WERI-Rb-1 (cell line): ENCODE measurements at regions not wholly inside any gene's neighbourhood (a gene's known extent, or its start where the extent isn't known, plus 50 kb on each side); places are given as distances from the start of the nearest gene placed in this dataset.

Source experiments
- DNase-seq: peaks from one replicate; pipeline ENCODE4 v3.0.0-alpha.2; 2020
- H3K27ac ChIP-seq: fragments of 250-450 bp; sonication (Bioruptor Pico); 2 replicates; pipeline ENCODE4 v1.5.1; 2020; ENCODE audit warnings: mild to moderate bottlenecking, moderate library complexity
- H3K27me3 ChIP-seq: fragments of 250-450 bp; sonication (Bioruptor Pico); 2 replicates; pipeline ENCODE4 v1.5.1; 2021; ENCODE audit warnings: mild to moderate bottlenecking, low read depth, moderate library complexity; ENCODE audit not compliant: insufficient read depth, severe bottlenecking
- H3K36me3 ChIP-seq: fragments of 250-450 bp; sonication (Bioruptor Pico); 2 replicates; pipeline ENCODE4 v1.5.1; 2020; ENCODE audit warnings: mild to moderate bottlenecking, moderate library complexity
- H3K4me3 ChIP-seq: 2 replicates; pipeline ENCODE4 v1.5.1; 2011; ENCODE audit warnings: low read depth, mild to moderate bottlenecking, control low read depth, low read length
- H3K9me3 ChIP-seq: fragments of 250-450 bp; sonication (Bioruptor Pico); 2 replicates; pipeline ENCODE4 v1.5.1; 2021; ENCODE audit warnings: mild to moderate bottlenecking, moderate library complexity; ENCODE audit not compliant: severe bottlenecking
- TF ChIP-seq, protein P1 (sequence below): IDR thresholded peaks from 2 replicates; pipeline ENCODE4 v1.5.1; 2011; ENCODE audit warnings: low read depth, mild to moderate bottlenecking, control low read depth, inconsistent platforms, low read length

DNA sequence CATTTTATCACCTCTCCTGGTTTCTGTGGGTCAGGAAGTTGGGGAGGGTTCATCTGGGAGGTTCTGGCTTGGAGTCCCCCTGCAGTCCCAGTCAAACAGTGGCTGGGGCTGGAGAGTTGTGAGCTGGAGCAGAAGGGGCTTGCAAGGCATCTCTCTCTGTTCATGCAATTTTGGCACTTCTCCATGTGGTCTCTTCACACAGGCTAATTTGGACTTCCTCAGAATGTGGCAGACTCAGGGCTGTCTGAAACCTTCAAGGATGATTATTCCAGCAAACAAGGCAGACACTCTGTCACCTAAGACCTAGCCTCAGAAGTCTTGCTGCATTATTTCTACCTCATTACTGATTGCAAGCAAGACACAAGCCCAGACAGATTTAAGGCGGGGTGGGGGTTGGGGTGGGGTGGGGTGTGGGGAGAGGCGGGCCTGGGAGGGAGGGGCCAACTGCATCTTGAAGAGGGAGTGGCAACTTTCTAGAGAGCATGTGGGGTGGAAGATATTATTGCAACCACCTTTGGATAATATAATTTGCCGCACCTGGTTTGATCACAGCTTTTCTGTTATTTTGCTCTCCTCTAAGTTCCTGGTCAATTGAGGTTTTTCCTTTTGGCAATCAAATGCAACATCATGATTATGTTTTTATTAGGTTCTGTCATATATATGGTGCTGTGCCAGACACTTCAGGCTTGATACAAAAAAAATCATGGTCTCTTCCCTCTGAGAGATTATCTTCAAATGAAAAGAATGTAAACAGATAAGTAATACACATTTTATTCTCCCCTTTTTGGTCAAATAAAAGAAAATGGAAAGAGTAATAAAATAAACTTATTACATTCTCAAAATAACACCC lies 799.5 kb downstream of the RPA4 start:
- Histone ChIP-seq H3K27me3 (no peaks in the 10 kb centered on the region), H3K27ac (no peak overlapping the region), H3K9me3 (no peaks in the 10 kb centered on the region), H3K36me3 (no peaks in the 10 kb centered on the region), H3K4me3 (no peak overlapping the region)
- peak; percentile 11 for DNase-seq
- TF ChIP-seq, protein P1, sequence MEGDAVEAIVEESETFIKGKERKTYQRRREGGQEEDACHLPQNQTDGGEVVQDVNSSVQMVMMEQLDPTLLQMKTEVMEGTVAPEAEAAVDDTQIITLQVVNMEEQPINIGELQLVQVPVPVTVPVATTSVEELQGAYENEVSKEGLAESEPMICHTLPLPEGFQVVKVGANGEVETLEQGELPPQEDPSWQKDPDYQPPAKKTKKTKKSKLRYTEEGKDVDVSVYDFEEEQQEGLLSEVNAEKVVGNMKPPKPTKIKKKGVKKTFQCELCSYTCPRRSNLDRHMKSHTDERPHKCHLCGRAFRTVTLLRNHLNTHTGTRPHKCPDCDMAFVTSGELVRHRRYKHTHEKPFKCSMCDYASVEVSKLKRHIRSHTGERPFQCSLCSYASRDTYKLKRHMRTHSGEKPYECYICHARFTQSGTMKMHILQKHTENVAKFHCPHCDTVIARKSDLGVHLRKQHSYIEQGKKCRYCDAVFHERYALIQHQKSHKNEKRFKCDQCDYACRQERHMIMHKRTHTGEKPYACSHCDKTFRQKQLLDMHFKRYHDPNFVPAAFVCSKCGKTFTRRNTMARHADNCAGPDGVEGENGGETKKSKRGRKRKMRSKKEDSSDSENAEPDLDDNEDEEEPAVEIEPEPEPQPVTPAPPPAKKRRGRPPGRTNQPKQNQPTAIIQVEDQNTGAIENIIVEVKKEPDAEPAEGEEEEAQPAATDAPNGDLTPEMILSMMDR: no peak

DNA sequence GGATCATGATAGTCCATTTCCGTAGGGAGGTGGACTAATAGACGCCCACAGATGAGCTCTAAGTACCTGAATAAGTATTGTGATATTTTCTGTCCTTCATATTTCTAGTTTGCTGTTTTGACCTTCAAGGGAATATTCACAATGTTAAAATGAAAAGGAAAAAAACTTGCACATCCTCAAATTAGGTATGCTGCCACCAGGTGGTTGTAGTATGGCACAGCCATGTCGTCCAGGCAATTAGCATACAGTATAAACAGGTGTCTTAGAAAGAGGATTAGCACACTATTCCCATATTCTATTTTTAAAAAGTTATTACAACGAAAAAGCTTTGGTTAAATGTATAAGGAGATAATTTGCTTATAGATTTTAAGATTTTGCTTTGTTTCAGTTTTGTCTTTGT lies 802.0 kb downstream of the RPA4 start:
- peaks cover 4% of the 10 kb centered on the region for H3K9me3 ChIP-seq
- H3K4me3 ChIP-seq: no peak overlapping the region
- TF ChIP-seq, protein P1: peak; percentile 53
- peak; percentile 45 for DNase-seq
- H3K27ac ChIP-seq: no peak overlapping the region
- H3K27me3 ChIP-seq: no peaks in the 10 kb centered on the region
- no peaks in the 10 kb centered on the region for H3K36me3 ChIP-seq

DNA sequence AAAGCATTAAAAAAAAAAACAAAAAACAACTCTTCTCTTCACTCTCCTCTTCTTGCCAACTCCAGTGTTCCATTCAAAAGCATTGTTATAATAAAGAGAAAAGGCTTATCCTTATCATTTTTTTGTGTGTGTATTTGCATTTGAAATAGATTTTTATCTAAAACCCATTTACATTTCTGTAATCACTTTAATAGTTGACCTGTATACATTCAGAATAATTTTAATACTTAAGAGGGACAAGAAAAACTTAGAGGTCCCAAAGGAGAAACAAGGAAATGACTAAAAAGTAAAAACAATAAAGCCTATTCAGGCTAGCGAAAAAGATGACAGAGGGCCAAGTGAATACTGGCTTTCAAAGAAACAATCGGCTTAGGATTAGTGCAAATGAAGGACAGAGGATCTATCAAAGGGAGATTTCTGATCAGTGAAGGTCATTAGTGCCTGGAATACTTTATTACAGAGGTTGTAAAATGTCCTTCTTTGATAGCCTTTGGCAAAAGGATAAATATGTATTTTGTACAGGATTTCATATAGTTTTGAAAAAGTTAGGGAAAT lies 808.3 kb downstream of the RPA4 start:
- H3K27me3 ChIP-seq: no peaks in the 10 kb centered on the region
- H3K36me3 ChIP-seq: no peaks in the 10 kb centered on the region
- peaks cover 8% of the 10 kb centered on the region for H3K9me3 ChIP-seq
- DNase-seq: no peak
- TF ChIP-seq, protein P1: no peak
- H3K4me3 ChIP-seq: 0 out of 2 replicates have a peak overlapping the region, but pooled peaks have one; percentile 14
- H3K27ac ChIP-seq: peak overlapping the region; percentile 79

DNA sequence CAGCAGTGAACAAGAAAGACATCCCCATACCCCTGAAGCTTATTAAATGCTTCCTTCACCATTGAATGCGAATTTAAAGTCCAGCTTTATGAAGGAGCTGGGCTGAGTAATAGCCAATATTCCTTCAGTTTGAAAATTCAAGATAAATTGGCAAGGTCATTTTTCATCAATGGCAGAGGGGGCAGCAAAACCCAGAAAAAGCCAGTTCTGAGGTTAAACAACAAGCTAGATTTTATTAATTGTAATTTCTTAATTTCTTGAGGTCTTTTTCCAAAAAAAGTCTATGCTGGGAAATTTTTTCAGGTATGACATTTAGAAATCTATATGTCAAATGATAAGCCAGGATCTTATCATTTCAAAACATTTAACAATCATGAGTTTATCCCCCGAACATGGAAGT lies 808.9 kb downstream of the RPA4 start:
- Histone ChIP-seq H3K4me3 (no peak overlapping the region), H3K36me3 (no peaks in the 10 kb centered on the region), H3K9me3 (peaks cover 8% of the 10 kb centered on the region), H3K27ac (peak overlapping the region; percentile 79), H3K27me3 (no peaks in the 10 kb centered on the region)
- TF ChIP-seq, protein P1: no peak
- no peak for DNase-seq

DNA sequence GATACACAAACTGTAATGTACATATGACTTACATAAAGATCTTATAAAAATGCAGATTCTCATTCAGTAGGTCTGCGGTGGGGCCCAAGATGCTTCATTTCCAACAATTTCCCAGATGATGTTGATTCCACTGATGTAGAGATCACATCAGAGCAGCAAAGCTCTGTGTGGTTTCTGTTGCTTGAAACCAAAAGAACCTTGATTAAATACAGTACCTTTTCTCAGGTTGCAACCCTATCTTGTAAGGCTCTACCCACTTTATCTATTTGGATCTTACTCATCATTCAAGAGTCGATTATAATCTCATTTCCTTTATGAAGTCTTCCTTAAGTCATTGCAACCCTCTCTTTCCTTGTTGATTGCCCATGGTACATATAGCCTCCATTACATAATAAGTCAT lies 816.8 kb downstream of the RPA4 start:
- Histone ChIP-seq H3K27me3 (no peaks in the 10 kb centered on the region), H3K36me3 (no peaks in the 10 kb centered on the region), H3K27ac (no peak overlapping the region), H3K9me3 (peaks cover 2% of the 10 kb centered on the region), H3K4me3 (no peak overlapping the region)
- TF ChIP-seq, protein P1: no peak
- DNase-seq: no peak
